ENCODE measurements at regions not wholly inside any gene's neighbourhood (a gene's known extent, or its start where the extent isn't known, plus 50 kb on each side); places are given as distances from the start of the nearest gene placed in this dataset.

DNA sequence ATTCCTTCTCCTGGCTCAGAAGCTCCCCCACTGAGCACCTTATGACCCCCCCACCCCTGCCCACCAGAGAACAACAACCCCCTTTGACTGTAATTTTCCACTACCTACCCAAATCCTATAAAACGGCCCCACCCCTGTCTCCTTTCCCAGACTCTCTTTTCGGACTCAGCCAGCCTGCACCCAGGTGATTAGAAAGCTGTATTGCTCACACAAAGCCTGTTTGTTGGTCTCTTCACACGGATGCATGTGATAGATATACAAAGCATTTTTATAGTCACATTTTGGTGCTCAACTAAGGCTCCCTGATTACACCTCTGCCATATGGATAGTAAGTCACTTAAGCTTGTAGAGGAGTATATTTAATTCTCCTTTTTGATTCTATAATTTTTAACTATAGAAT, 985.8 kb downstream of the REEP3 start:
- TF ChIP-seq CTCF (IDR thresholded peaks at IDR 0.05; ENCODE audit: insufficient read depth, low read length, poor library complexity, severe bottlenecking) (no peak), EZH2phosphoT487 (conservative IDR thresholded peaks at IDR 0.05; ENCODE audit: low read length) (no peak)
